HG02870 (cell line): ENCODE measurements at regions not wholly inside any gene's neighbourhood (a gene's known extent, or its start where the extent isn't known, plus 50 kb on each side); places are given as distances from the start of the nearest gene placed in this dataset.

Experiments
- ATAC-seq: cut with Tn5 transposase; IDR thresholded peaks from one replicate; pipeline ENCODE4 v1.9.1; 2021; ENCODE audit warnings: mild to moderate bottlenecking, moderate library complexity; ENCODE audit not compliant: unreplicated experiment

- ATAC-seq: no peak
Observed at GRCh38 chr13:104106705-104107393, 1040.6 kb upstream of the SLC10A2 start.

GRCh38 chr13:104105418-104106355 lies 1039.5 kb upstream of the SLC10A2 start:
- ATAC-seq: no peak

GRCh38 chr13:104099750-104100149 lies 1033.5 kb upstream of the SLC10A2 start:
- ATAC-seq: no peak

- no peak for ATAC-seq
Observed at GRCh38 chr13:104098421-104098820, 1032.2 kb upstream of the SLC10A2 start.

GRCh38 chr13:104086759-104087158 lies 1020.5 kb upstream of the SLC10A2 start:
- no peak for ATAC-seq

- ATAC-seq: no peak
Observed at GRCh38 chr13:104086210-104086609, 1020.0 kb upstream of the SLC10A2 start.

- ATAC-seq: no peak
Observed at GRCh38 chr13:104085611-104086010, 1019.4 kb upstream of the SLC10A2 start.

- no peak for ATAC-seq
Observed at GRCh38 chr13:104074326-104074725, 1008.1 kb upstream of the SLC10A2 start.

- ATAC-seq: no peak
Observed at GRCh38 chr13:104071806-104072205, 1005.6 kb upstream of the SLC10A2 start.

- ATAC-seq: no peak
Observed at GRCh38 chr13:104065328-104065727, 999.1 kb upstream of the SLC10A2 start.

- ATAC-seq: no peak
Observed at GRCh38 chr13:104057861-104058260, 991.6 kb upstream of the SLC10A2 start.

- ATAC-seq: no peak
Observed at GRCh38 chr13:104045907-104046306, 979.7 kb upstream of the SLC10A2 start.

GRCh38 chr13:104043184-104043583 lies 977.0 kb upstream of the SLC10A2 start:
- ATAC-seq: no peak

- no peak for ATAC-seq
Observed at GRCh38 chr13:104034891-104035290, 968.7 kb upstream of the SLC10A2 start.

GRCh38 chr13:104025303-104025702 lies 959.1 kb upstream of the SLC10A2 start:
- ATAC-seq: no peak

GRCh38 chr13:104024416-104025170 lies 958.4 kb upstream of the SLC10A2 start:
- no peak for ATAC-seq

- ATAC-seq: no peak
Observed at GRCh38 chr13:104021806-104022397, 955.7 kb upstream of the SLC10A2 start.

GRCh38 chr13:104017317-104017716 lies 951.1 kb upstream of the SLC10A2 start:
- no peak for ATAC-seq

- no peak for ATAC-seq
Observed at GRCh38 chr13:104015646-104016396, 949.6 kb upstream of the SLC10A2 start.
